ENCODE measurements at regions not wholly inside any gene's neighbourhood (a gene's known extent, or its start where the extent isn't known, plus 50 kb on each side); places are given as distances from the start of the nearest gene placed in this dataset.
"Not testable (repeated sequence)": the region's sequence is repeated elsewhere in the genome, so short reads cannot be mapped to it uniquely, and the experiment has no call there.

DNA sequence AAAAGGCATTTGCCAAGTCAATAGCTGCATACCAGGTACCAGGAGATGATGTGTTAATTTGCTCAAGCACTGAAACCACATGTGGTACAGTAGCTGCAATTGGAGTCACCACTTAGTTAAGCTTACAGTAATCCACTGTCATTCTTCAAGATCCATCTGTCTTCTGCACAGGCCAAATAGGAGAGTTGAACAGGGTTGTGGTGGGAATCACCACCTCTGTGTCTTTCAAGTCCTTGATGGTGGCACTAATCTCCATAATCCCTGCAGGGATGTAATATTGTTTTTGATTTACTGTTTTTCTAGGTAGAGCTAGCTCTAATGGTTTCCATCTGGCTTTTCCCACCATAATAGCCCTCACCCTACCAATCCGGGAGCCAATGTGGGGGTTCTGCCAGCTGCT is 91.9 kb downstream of the FCRL5 start:
- DNase-seq (ENCODE audit: low read depth), result no peak
- H3K4me3 ChIP-seq (ENCODE audit: low read length), result no peak overlapping the region
- TF ChIP-seq, protein P1, sequence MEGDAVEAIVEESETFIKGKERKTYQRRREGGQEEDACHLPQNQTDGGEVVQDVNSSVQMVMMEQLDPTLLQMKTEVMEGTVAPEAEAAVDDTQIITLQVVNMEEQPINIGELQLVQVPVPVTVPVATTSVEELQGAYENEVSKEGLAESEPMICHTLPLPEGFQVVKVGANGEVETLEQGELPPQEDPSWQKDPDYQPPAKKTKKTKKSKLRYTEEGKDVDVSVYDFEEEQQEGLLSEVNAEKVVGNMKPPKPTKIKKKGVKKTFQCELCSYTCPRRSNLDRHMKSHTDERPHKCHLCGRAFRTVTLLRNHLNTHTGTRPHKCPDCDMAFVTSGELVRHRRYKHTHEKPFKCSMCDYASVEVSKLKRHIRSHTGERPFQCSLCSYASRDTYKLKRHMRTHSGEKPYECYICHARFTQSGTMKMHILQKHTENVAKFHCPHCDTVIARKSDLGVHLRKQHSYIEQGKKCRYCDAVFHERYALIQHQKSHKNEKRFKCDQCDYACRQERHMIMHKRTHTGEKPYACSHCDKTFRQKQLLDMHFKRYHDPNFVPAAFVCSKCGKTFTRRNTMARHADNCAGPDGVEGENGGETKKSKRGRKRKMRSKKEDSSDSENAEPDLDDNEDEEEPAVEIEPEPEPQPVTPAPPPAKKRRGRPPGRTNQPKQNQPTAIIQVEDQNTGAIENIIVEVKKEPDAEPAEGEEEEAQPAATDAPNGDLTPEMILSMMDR (conservative IDR thresholded peaks at IDR 0.05; ENCODE audit: low read depth, low read length), result no peak

DNA sequence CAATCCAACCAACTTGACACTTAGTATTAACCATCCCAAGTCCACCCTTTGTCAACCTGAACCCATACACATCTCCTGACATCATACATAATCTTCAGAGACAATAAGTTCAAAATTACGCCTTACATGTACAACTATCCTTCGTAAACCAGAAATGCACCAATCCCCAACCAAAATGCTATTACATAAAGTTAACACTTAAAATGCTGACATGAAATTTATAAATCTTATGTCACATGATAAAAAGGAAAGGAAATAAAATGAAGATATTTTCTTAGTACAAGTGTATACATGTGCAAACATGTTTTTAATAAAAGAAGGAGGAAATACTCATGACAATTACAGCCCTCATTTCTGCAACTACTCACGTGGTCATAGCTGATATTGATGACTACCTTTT is 95.0 kb downstream of the FCRL5 start:
- no peak overlapping the region for H3K4me3 ChIP-seq (ENCODE audit: low read length)
- TF ChIP-seq, protein P1 (conservative IDR thresholded peaks at IDR 0.05; ENCODE audit: low read depth, low read length), result no peak
- DNase-seq (ENCODE audit: low read depth), result no peak

DNA sequence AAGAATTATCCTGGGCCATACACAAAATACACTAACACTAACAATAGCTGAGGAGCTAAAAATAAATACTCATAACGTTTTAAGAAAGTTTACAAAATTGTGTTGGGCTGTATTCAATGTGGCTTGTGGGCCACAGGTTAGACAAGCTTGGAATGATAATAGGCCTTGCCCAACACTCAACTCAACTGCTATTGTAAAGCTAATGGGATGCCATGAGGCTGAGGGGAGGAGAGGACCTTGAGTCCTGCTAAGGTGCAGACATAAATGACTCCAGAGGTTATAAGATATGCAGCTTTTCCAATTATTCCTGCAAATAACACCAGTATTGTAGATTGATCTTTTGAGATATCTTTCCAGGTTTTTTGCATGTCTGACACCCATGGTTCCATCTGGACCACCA is 97.0 kb downstream of the FCRL5 start:
- H3K4me3 ChIP-seq (ENCODE audit: low read length), result no peak overlapping the region
- DNase-seq (ENCODE audit: low read depth), result no peak
- TF ChIP-seq, protein P1 (conservative IDR thresholded peaks at IDR 0.05; ENCODE audit: low read depth, low read length), result no peak

DNA sequence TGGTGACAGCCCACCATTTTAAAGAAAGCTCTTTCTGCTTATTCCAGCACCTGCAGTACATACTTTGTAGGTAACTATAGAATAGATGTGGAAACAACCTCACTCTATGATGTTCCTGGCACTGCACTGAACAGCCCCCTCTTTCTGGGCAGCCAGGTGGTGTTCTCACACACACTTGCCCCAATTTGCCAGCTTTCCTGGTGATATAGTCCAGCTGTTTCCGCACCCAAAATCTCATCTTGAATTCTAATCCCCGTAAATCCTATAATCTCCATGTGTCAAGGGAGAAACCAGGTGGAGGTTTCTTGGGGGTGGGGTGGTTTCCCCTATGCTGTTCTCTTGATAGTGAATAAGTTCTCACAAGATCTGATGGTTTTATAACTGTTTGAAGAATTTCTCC is 102.2 kb downstream of the FCRL5 start:
- TF ChIP-seq, protein P1 (conservative IDR thresholded peaks at IDR 0.05; ENCODE audit: low read depth, low read length), result no peak

DNA sequence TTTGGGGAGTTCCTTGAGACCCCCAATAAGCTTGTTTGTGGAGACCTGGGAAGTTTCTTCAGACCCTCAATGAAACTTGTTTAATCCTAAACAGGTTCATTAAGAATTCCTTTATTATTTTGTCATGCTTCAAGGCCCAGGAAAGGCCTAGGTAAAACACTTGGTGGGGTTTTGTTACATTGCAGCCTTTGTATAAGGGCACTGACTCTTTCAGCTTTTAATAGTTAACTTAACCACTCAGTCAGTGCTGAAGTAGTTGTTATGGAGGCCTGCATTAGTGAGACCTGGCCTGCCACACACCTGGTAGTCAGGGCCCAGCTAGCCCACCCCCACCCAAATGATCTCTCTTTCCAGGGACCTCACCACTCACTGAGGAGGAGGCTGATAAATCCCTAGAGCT is 103.7 kb downstream of the FCRL5 start:
- no peak for DNase-seq (ENCODE audit: low read depth)
- TF ChIP-seq, protein P1 (conservative IDR thresholded peaks at IDR 0.05; ENCODE audit: low read depth, low read length), result no peak
- H3K4me3 ChIP-seq (ENCODE audit: low read length), result no peak overlapping the region

More for the DNA sequence above, 102.2 kb downstream of the FCRL5 start:
- no peak overlapping the region for H3K4me3 ChIP-seq (ENCODE audit: low read length)
- DNase-seq (ENCODE audit: low read depth), result no peak

DNA sequence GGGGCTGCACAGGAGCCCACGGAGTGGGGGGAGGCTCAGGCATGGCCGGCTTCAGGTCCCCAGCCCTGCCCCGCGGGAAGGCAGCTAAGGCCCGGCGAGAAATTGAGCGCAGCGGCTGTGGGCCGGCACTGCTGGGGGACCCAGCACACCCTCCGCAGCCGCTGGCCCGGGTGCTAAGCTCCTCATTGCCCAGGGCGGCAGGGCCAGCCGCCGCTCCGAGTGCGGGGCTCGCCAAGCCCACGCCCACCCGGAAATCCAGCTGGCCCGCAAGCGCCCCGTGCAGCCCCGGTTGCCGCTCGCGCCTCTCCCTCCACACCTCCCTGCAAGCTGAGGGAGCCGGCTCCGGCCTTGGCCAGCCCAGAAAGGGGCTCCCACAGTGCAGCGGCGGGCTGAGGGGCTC is 106.0 kb downstream of the FCRL5 start:
- not testable (repeated sequence) for H3K4me3 ChIP-seq (ENCODE audit: low read length); DNase-seq (ENCODE audit: low read depth)

DNA sequence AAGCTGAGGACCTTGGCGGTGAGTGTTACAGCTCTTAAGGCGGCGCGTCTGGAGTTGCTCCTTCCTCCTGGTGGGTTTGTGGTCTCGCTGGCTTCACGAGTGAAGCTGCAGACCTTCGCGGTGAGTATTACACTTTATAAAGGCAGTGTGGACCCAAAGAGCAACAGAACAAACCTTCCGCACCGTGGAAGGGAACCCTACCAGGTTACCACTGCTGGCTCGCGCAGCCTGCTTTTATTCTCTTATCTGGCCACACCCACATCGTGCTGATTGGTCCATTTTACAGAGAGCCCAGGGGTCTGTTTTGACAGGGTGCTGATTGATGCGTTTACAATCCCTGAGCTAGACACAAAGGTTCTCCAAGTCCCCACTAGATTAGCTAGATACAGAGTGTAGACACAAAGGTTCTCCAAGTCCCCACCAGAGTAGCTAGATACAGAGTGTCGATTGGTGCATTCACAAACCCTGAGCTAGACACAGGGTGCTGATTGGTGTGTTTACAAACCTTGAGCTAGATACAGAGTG is 106.6 kb downstream of the FCRL5 start:
- H3K4me3 ChIP-seq (ENCODE audit: low read length); DNase-seq (ENCODE audit: low read depth): not testable (repeated sequence)

DNA sequence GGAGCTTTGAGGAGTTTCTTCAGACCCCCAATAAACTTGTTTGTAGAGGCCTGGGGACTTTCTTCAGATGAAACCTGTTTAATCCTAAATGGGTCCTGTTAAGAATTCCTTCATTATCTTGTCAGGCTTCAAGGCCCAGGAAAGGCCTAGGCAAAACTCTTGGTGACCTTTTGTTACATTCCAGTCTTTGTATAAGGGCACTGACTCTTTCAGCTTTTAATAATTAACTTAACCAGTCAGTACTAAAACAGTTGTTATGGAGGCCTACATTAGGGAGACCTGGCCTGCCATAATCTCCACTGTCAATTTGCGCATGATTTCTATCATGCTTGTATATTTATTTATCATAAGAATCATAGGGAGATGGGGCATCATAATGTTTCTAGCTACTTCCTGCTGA is 110.2 kb downstream of the FCRL5 start:
- H3K4me3 ChIP-seq (ENCODE audit: low read length), result no peak overlapping the region
- TF ChIP-seq, protein P1 (conservative IDR thresholded peaks at IDR 0.05; ENCODE audit: low read depth, low read length), result no peak
- no peak for DNase-seq (ENCODE audit: low read depth)

All from retinal pigment epithelial cell (primary cell).